ENCODE measurements at regions not wholly inside any gene's neighbourhood (a gene's known extent, or its start where the extent isn't known, plus 50 kb on each side); places are given as distances from the start of the nearest gene placed in this dataset.

GRCh38 chr4:163662768-163663167, 168.3 kb downstream of the TMA16 start:
- POLR2A ChIA-PET = no interaction called here

GRCh38 chr4:163663454-163664225, 169.2 kb downstream of the TMA16 start:
- Mint-ChIP-seq H3K27ac (ENCODE audit: low read depth, unreplicated experiment) (no peak overlapping the region), H3K4me3 (ENCODE audit: unreplicated experiment) (no peak overlapping the region), H3K36me3 (ENCODE audit: insufficient read depth, unreplicated experiment) (no peaks in the 10 kb centered on the region), H3K4me1 (ENCODE audit: insufficient read depth, unreplicated experiment) (no peaks in the 10 kb centered on the region), H3K9me3 (ENCODE audit: unreplicated experiment) (no peaks in the 10 kb centered on the region), H3K27me3 (ENCODE audit: insufficient read depth, unreplicated experiment) (no peaks in the 10 kb centered on the region)
- no peak for DNase-seq (ENCODE audit: unreplicated experiment)
- ChIA-PET POLR2A (no interaction called here), CTCF (interaction anchor here (0.5 to 2.0 kb wide), 8 partner anchors 14 to 1248 kb away, joined by 3 to 8 read pairs (median 4); no protein-coding TSS in a partner anchor)
- intact Hi-C loops (cut with micrococcal nuclease) = loop anchor here (2.0 kb wide), 1 partner anchor 107 kb away; no protein-coding TSS in a partner anchor
- no TSS peak for BruUV-seq (replicated peaks)
- no peak for TF ChIP-seq CTCF (IDR thresholded peaks at IDR 0.05; ENCODE audit: unreplicated experiment)

More at GRCh38 chr4:163662768-163663167, 168.3 kb downstream of the TMA16 start:
- BruUV-seq (replicated peaks) = no TSS peak
- CTCF ChIA-PET = interaction anchor here (0.5 to 2.0 kb wide), 7 partner anchors 15 to 1249 kb away, joined by 3 to 8 read pairs (median 3); no protein-coding TSS in a partner anchor
- TF ChIP-seq CTCF (IDR thresholded peaks at IDR 0.05; ENCODE audit: unreplicated experiment) = no peak
- intact Hi-C loops (cut with micrococcal nuclease) = no loop called here
- no peaks in the 10 kb centered on the region for H3K9me3 Mint-ChIP-seq (ENCODE audit: unreplicated experiment)
- H3K27me3 Mint-ChIP-seq (ENCODE audit: insufficient read depth, unreplicated experiment) = no peaks in the 10 kb centered on the region
- no peaks in the 10 kb centered on the region for H3K36me3 Mint-ChIP-seq (ENCODE audit: insufficient read depth, unreplicated experiment)
- H3K27ac Mint-ChIP-seq (ENCODE audit: low read depth, unreplicated experiment) = no peak overlapping the region
- no peak for DNase-seq (ENCODE audit: unreplicated experiment)
- no peak overlapping the region for H3K4me3 Mint-ChIP-seq (ENCODE audit: unreplicated experiment)
- H3K4me1 Mint-ChIP-seq (ENCODE audit: insufficient read depth, unreplicated experiment) = no peaks in the 10 kb centered on the region

GRCh38 chr4:163665101-163665500, 170.6 kb downstream of the TMA16 start:
- BruUV-seq (replicated peaks) = no TSS peak
- ChIA-PET CTCF (interaction anchor here (0.5 kb wide), 1 partner anchor 678 kb away, joined by 3 read pairs; no protein-coding TSS in a partner anchor), POLR2A (interaction anchor here (0.6 to 0.7 kb wide), 2 partner anchors 49 to 398 kb away, joined by 3 read pairs; no protein-coding TSS in a partner anchor)
- no peak overlapping the region for H3K4me3 Mint-ChIP-seq (ENCODE audit: unreplicated experiment)
- H3K4me1 Mint-ChIP-seq (ENCODE audit: insufficient read depth, unreplicated experiment) = no peaks in the 10 kb centered on the region
- no peak overlapping the region for H3K27ac Mint-ChIP-seq (ENCODE audit: low read depth, unreplicated experiment)
- no peaks in the 10 kb centered on the region for H3K9me3 Mint-ChIP-seq (ENCODE audit: unreplicated experiment)
- no peak for DNase-seq (ENCODE audit: unreplicated experiment)
- no peaks in the 10 kb centered on the region for H3K27me3 Mint-ChIP-seq (ENCODE audit: insufficient read depth, unreplicated experiment)
- TF ChIP-seq CTCF (IDR thresholded peaks at IDR 0.05; ENCODE audit: unreplicated experiment) = no peak
- intact Hi-C loops (cut with micrococcal nuclease) = loop anchor here (2.0 kb wide), 1 partner anchor 108 kb away; no protein-coding TSS in a partner anchor
- H3K36me3 Mint-ChIP-seq (ENCODE audit: insufficient read depth, unreplicated experiment) = no peaks in the 10 kb centered on the region

- peak; percentile 14 for DNase-seq (ENCODE audit: unreplicated experiment)
- BruUV-seq (replicated peaks) = no TSS peak
- ChIA-PET CTCF (interaction anchor here (0.5 to 3.1 kb wide), 10 partner anchors 9 to 1177 kb away, joined by 3 to 9 read pairs (median 4); no protein-coding TSS in a partner anchor), POLR2A (interaction anchor here (0.6 kb wide), 1 partner anchor 50 kb away, joined by 3 read pairs; no protein-coding TSS in a partner anchor)
- Mint-ChIP-seq H3K4me3 (ENCODE audit: unreplicated experiment) (no peak overlapping the region), H3K27ac (ENCODE audit: low read depth, unreplicated experiment) (no peak overlapping the region), H3K36me3 (ENCODE audit: insufficient read depth, unreplicated experiment) (no peaks in the 10 kb centered on the region), H3K9me3 (ENCODE audit: unreplicated experiment) (no peaks in the 10 kb centered on the region), H3K27me3 (ENCODE audit: insufficient read depth, unreplicated experiment) (no peaks in the 10 kb centered on the region), H3K4me1 (ENCODE audit: insufficient read depth, unreplicated experiment) (no peaks in the 10 kb centered on the region)
- intact Hi-C loops (cut with micrococcal nuclease) = loop anchor here (2.0 kb wide), 1 partner anchor 109 kb away; no protein-coding TSS in a partner anchor
- TF ChIP-seq CTCF (IDR thresholded peaks at IDR 0.05; ENCODE audit: unreplicated experiment) = no peak
Observed at GRCh38 chr4:163665521-163666331, 171.2 kb downstream of the TMA16 start.

Measured in MCF 10A (cell line).